ENCODE measurements at regions not wholly inside any gene's neighbourhood (a gene's known extent, or its start where the extent isn't known, plus 50 kb on each side); places are given as distances from the start of the nearest gene placed in this dataset.

DNA sequence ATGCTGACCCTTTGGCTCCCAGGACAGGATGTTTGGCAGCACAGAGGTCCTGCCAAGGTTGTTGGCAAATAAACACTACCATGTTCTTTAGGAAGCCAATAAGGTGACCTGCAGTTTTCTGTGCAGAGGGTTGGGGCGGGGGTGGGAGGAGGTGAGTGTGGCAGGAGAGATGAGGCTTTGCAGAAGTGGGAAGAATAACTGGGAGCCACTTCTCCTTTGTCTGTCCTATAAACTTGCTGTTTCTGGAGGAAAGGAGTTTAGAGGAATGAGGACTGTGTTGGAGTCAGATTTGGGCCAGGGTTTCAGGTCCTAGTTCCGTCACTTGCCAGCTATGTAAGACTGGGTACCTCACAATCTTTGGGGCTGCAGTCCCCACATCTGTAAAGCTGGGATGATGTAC is 187.6 kb upstream of the SPRED2 start (continued):
- TF ChIP-seq, protein P1, sequence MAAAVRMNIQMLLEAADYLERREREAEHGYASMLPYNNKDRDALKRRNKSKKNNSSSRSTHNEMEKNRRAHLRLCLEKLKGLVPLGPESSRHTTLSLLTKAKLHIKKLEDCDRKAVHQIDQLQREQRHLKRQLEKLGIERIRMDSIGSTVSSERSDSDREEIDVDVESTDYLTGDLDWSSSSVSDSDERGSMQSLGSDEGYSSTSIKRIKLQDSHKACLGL (CRISPR knock-in tag; IDR thresholded peaks at IDR 0.05): no peak
- TF ChIP-seq ZNF275 (CRISPR knock-in tag; IDR thresholded peaks at IDR 0.05; ENCODE audit: borderline replicate concordance) (no peak), ZMYM2 (CRISPR knock-in tag; IDR thresholded peaks at IDR 0.05) (no peak)

DNA sequence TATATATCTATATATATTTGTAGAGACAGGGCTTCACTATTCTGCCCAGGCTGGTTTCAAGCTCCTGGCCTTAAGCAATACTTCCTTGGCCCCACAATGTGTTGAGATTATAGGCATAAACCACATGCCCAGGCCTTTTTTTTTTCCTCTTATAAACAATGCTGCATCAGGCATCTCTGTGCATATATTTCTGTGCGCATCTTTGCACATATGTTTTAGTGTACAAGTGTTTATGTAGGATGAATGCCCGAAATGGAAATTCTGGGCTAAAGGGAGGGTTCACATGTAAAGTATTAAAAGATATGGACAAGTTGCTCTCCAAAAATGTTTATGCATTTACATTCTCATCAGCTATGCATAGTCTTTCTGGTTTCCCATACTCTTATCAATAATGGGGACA is 183.2 kb upstream of the SPRED2 start:
- no peaks in the 10 kb centered on the region for H3K79me2 ChIP-seq (ENCODE audit: insufficient read depth, low read length)
- no peak overlapping the region for H3K9ac ChIP-seq (ENCODE audit: insufficient read depth, low read depth, low read length)
- H3K4me1 ChIP-seq (ENCODE audit: insufficient read depth, low read length): no peaks in the 10 kb centered on the region
- ChIA-PET CTCF (ENCODE audit: low intra/inter-chr PET ratio, low total read pairs) (no interaction called here), POLR2A (no interaction called here)
- WGBS (ENCODE audit: low lambda C conversion rate): 23% methylated on average over 2 of the region's 2 CpGs
- H3K27ac ChIP-seq (ENCODE audit: extremely low read length, insufficient read depth, low read length): no peak overlapping the region
- H4K20me1 ChIP-seq (ENCODE audit: insufficient read depth, low read length): no peaks in the 10 kb centered on the region
- no peaks in the 10 kb centered on the region for H3K36me3 ChIP-seq (replicated peaks in 1 of 2; ENCODE audit: control insufficient read depth in 1 of 2, insufficient read depth in 2 of 2, low read length in 2 of 2)
- TF ChIP-seq KLF6 (CRISPR knock-in tag; IDR thresholded peaks at IDR 0.05): no peak
- TF ChIP-seq TRIM24 (CRISPR knock-in tag; IDR thresholded peaks at IDR 0.05): no peak
- no peak for TF ChIP-seq BCL6 (CRISPR knock-in tag; IDR thresholded peaks at IDR 0.05)
- TF ChIP-seq, protein P2, sequence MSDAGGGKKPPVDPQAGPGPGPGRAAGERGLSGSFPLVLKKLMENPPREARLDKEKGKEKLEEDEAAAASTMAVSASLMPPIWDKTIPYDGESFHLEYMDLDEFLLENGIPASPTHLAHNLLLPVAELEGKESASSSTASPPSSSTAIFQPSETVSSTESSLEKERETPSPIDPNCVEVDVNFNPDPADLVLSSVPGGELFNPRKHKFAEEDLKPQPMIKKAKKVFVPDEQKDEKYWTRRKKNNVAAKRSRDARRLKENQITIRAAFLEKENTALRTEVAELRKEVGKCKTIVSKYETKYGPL (CRISPR knock-in tag; IDR thresholded peaks at IDR 0.05): no peak
- TF ChIP-seq PHF20 (CRISPR knock-in tag; IDR thresholded peaks at IDR 0.05): no peak
- TF ChIP-seq ZNF841 (CRISPR knock-in tag; IDR thresholded peaks at IDR 0.05; ENCODE audit: borderline replicate concordance): no peak
- no peak for TF ChIP-seq ZNF615 (CRISPR knock-in tag; IDR thresholded peaks at IDR 0.05; ENCODE audit: borderline replicate concordance)
- TF ChIP-seq TOE1 (CRISPR knock-in tag; IDR thresholded peaks at IDR 0.05): no peak
- TF ChIP-seq, protein P3, sequence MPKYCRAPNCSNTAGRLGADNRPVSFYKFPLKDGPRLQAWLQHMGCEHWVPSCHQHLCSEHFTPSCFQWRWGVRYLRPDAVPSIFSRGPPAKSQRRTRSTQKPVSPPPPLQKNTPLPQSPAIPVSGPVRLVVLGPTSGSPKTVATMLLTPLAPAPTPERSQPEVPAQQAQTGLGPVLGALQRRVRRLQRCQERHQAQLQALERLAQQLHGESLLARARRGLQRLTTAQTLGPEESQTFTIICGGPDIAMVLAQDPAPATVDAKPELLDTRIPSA (CRISPR knock-in tag; IDR thresholded peaks at IDR 0.05; ENCODE audit: borderline replicate concordance): no peak
- ATAC-seq (no peak), FAIRE-seq (no peak), DNase-seq (ENCODE audit: low spot score) (no peak)
- H3K9me3 ChIP-seq (ENCODE audit: low read length): no peaks in the 10 kb centered on the region
- H3K27me3 ChIP-seq (ENCODE audit: control insufficient read depth in 1 of 2, insufficient read depth in 2 of 2, low read length in 2 of 2): peaks cover 0 to 12% of the 10 kb centered on the region in 2 experiments; a peak in 2 of 5 replicates
- intact Hi-C loops (cut with micrococcal nuclease; ENCODE audit: unreplicated experiment) (no loop called here), in situ Hi-C loops (cut with HindIII; ENCODE audit: extremely low pct_ligation_motif_present, low pct_unique_long_range_greater_than_20kb) (no loop called here)
- H3K4me2 ChIP-seq (ENCODE audit: low read depth, low read length): no peak overlapping the region
- no TSS peak for BruUV-seq (replicated peaks)
- no peak overlapping the region for H3K4me3 ChIP-seq (replicated peaks in 1 of 3; ENCODE audit: insufficient read depth in 1 of 3, low read depth in 2 of 3, low read length in 3 of 3)
- H2AFZ ChIP-seq (ENCODE audit: low read length): no peak overlapping the region
